Neural cell (in vitro differentiated cells): ENCODE measurements at regions not wholly inside any gene's neighbourhood (a gene's known extent, or its start where the extent isn't known, plus 50 kb on each side); places are given as distances from the start of the nearest gene placed in this dataset.
A peak's percentile ranks its signal among the peaks of the same experiment; 100 is the strongest.

Experiments used
- H2AFZ ChIP-seq: fragments of 200-600, 300-800 bp; sonication (generic), shearing (Covaris generic); 2 replicates; pipeline ENCODE4 v1.6.0; 2014; ENCODE audit warnings: low read depth, mild to moderate bottlenecking, antibody characterized with exemption, low read length, moderate library complexity
- H3F3A ChIP-seq: fragments of 200-600 bp; shearing (Covaris generic); 2 replicates; pipeline ENCODE4 v1.6.1; 2016; ENCODE audit warnings: mild to moderate bottlenecking, moderate library complexity, mixed read lengths, antibody characterized with exemption, low read length; ENCODE audit not compliant: insufficient read depth, poor library complexity, severe bottlenecking
- H3K27ac ChIP-seq: fragments of 200-600, 300-800 bp; sonication (generic), shearing (Covaris generic); 2 replicates; pipeline ENCODE4 v1.5.1; 2014; ENCODE audit warnings: mild to moderate bottlenecking, low read length, moderate library complexity
- H3K27me3 ChIP-seq: fragments of 300-800, 200-600 bp; sonication (generic), shearing (Covaris generic); 2 replicates; pipeline ENCODE4 v1.6.0; 2014; ENCODE audit warnings: mild to moderate bottlenecking, low read depth, low read length, moderate library complexity; ENCODE audit not compliant: insufficient read depth
- H3K36me3 ChIP-seq: fragments of 300-800, 200-600 bp; sonication (generic), shearing (Covaris generic); 2 replicates; pipeline ENCODE4 v1.5.1; 2014; ENCODE audit warnings: mild to moderate bottlenecking, antibody characterized with exemption, low read length, moderate library complexity; ENCODE audit not compliant: insufficient read depth
- H3K4me2 ChIP-seq: fragments of 300-800, 200-600 bp; sonication (generic), shearing (Covaris generic); 2 replicates; pipeline ENCODE4 v1.6.0; 2014; ENCODE audit warnings: mild to moderate bottlenecking, low read length
- H3K4me3 ChIP-seq: fragments of 300-800, 200-600 bp; sonication (generic), shearing (Covaris generic); 2 replicates; pipeline ENCODE4 v1.5.1; 2014; ENCODE audit warnings: mild to moderate bottlenecking, low read length, moderate library complexity
- H3K79me2 ChIP-seq: fragments of 200-600 bp; shearing (Covaris generic); replicated peaks from 2 replicates; pipeline ENCODE4 v1.6.0; 2014; ENCODE audit warnings: mild to moderate bottlenecking, low read length, moderate library complexity; ENCODE audit not compliant: insufficient read depth
- H3K9ac ChIP-seq: fragments of 300-800, 200-600 bp; sonication (generic), shearing (Covaris generic); 2 replicates; pipeline ENCODE4 v1.6.1; 2016; ENCODE audit warnings: mild to moderate bottlenecking, low read length, mixed read lengths
- H3K9me2 ChIP-seq: fragments of 200-600 bp; shearing (Covaris generic); 2 replicates; pipeline ENCODE4 v1.6.1; 2016; ENCODE audit warnings: mild to moderate bottlenecking, low read length, mixed read lengths; ENCODE audit not compliant: insufficient read depth
- H3K9me3 ChIP-seq: fragments of 200-600, 300-800 bp; sonication (generic), shearing (Covaris generic); 2 replicates; pipeline ENCODE4 v1.6.1; 2016; ENCODE audit warnings: mild to moderate bottlenecking, mixed run types, low read length, moderate library complexity, mixed read lengths
- H4K20me1 ChIP-seq: fragments of 200-600 bp; shearing (Covaris generic); 2 replicates; pipeline ENCODE4 v1.6.1; 2016; ENCODE audit warnings: mild to moderate bottlenecking, mixed run types; ENCODE audit not compliant: insufficient read depth
- EP300 ChIP-seq: fragments of 450-650 bp; conservative IDR thresholded peaks from 2 replicates; pipeline ENCODE4 v1.6.1; 2014; ENCODE audit warnings: antibody characterized with exemption, mild to moderate bottlenecking, moderate library complexity; ENCODE audit not compliant: poor library complexity, severe bottlenecking
- MXI1 ChIP-seq: fragments of 450-650 bp; conservative IDR thresholded peaks from 2 replicates; pipeline ENCODE4 v1.6.1; 2014; ENCODE audit warnings: antibody characterized with exemption, mild to moderate bottlenecking; ENCODE audit not compliant: poor library complexity, severe bottlenecking
- RAD21 ChIP-seq: fragments of 450-650 bp; conservative IDR thresholded peaks from 2 replicates; pipeline ENCODE4 v1.6.1; 2014; ENCODE audit warnings: antibody characterized with exemption, mild to moderate bottlenecking, moderate library complexity
- SMC3 ChIP-seq: fragments of 450-650 bp; conservative IDR thresholded peaks from 2 replicates; pipeline ENCODE4 v1.6.1; 2014; ENCODE audit warnings: antibody characterized with exemption, mild to moderate bottlenecking, moderate library complexity; ENCODE audit not compliant: poor library complexity
- TAF1 ChIP-seq: IDR thresholded peaks from 2 replicates; pipeline ENCODE4 v1.6.1; 2012; ENCODE audit warnings: low read depth
- TF ChIP-seq, protein P1 (sequence below): fragments of 450-650 bp; IDR thresholded peaks from 2 replicates; pipeline ENCODE4 v1.5.1; 2014; ENCODE audit warnings: antibody characterized with exemption, mild to moderate bottlenecking, moderate library complexity; ENCODE audit not compliant: poor library complexity, severe bottlenecking
- TF ChIP-seq, protein P2 (sequence below): IDR thresholded peaks from 2 replicates; pipeline ENCODE4 v1.6.1; 2012; ENCODE audit warnings: borderline replicate concordance

DNA sequence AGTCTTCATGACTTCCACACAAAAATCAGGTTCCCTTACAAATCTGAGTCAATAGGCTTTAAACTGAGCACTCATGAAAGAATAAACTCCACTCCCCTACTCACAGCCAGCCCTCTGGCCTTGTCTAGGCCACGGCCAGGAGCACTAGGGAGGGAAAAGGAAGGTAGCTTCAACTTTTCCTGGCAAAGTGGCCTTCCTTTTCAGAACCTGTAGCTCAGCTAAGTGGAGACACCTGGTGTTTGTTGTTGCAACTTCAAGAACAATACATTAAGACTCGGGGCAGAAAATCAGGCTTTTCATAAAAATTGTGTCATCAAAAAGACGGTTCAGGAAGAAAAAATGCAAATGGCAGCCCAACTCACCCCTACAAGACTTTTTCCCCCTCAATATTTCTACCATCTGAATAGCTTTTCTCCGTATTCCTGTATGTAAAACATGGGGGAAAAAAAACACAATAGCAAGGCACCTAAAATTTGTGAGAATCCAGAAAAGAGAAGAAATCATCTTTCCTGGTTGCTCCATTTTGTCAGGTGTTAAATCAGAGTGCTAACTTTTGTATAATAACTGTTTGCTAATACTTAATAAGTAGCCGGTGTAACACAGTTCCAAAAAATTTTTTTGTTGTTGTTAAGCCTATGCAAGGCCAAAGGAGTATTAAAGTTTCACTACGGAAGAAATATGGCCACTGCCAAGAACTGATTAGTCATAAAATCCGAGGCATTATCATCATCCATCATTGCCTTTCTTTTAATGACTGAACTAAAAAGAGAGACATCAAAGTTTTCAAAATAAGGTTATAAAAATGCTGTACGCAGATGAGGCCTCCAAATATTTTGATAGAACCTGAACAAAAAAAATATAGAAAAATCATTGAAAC lies 66.2 kb upstream of the ARID5B start:
- H2AFZ ChIP-seq, result no peak overlapping the region
- no peak overlapping the region for H3K4me3 ChIP-seq
- H3K4me2 ChIP-seq, result no peak overlapping the region
- H3K27me3 ChIP-seq, result no peaks in the 10 kb centered on the region
- H3K9me3 ChIP-seq, result no peaks in the 10 kb centered on the region
- no peaks in the 10 kb centered on the region for H4K20me1 ChIP-seq
- TF ChIP-seq RAD21 (peak; percentile 64), EP300 (no peak), SMC3 (peak; percentile 70)
- TF ChIP-seq, protein P1, sequence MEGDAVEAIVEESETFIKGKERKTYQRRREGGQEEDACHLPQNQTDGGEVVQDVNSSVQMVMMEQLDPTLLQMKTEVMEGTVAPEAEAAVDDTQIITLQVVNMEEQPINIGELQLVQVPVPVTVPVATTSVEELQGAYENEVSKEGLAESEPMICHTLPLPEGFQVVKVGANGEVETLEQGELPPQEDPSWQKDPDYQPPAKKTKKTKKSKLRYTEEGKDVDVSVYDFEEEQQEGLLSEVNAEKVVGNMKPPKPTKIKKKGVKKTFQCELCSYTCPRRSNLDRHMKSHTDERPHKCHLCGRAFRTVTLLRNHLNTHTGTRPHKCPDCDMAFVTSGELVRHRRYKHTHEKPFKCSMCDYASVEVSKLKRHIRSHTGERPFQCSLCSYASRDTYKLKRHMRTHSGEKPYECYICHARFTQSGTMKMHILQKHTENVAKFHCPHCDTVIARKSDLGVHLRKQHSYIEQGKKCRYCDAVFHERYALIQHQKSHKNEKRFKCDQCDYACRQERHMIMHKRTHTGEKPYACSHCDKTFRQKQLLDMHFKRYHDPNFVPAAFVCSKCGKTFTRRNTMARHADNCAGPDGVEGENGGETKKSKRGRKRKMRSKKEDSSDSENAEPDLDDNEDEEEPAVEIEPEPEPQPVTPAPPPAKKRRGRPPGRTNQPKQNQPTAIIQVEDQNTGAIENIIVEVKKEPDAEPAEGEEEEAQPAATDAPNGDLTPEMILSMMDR, result peak; percentile 59
- TF ChIP-seq, protein P2, sequence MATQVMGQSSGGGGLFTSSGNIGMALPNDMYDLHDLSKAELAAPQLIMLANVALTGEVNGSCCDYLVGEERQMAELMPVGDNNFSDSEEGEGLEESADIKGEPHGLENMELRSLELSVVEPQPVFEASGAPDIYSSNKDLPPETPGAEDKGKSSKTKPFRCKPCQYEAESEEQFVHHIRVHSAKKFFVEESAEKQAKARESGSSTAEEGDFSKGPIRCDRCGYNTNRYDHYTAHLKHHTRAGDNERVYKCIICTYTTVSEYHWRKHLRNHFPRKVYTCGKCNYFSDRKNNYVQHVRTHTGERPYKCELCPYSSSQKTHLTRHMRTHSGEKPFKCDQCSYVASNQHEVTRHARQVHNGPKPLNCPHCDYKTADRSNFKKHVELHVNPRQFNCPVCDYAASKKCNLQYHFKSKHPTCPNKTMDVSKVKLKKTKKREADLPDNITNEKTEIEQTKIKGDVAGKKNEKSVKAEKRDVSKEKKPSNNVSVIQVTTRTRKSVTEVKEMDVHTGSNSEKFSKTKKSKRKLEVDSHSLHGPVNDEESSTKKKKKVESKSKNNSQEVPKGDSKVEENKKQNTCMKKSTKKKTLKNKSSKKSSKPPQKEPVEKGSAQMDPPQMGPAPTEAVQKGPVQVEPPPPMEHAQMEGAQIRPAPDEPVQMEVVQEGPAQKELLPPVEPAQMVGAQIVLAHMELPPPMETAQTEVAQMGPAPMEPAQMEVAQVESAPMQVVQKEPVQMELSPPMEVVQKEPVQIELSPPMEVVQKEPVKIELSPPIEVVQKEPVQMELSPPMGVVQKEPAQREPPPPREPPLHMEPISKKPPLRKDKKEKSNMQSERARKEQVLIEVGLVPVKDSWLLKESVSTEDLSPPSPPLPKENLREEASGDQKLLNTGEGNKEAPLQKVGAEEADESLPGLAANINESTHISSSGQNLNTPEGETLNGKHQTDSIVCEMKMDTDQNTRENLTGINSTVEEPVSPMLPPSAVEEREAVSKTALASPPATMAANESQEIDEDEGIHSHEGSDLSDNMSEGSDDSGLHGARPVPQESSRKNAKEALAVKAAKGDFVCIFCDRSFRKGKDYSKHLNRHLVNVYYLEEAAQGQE, result no peak
- H3K36me3 ChIP-seq, result no peaks in the 10 kb centered on the region
- H3K79me2 ChIP-seq, result no peaks in the 10 kb centered on the region
- no peaks in the 10 kb centered on the region for H3F3A ChIP-seq
- no peak overlapping the region for H3K9ac ChIP-seq
- no peaks in the 10 kb centered on the region for H3K9me2 ChIP-seq
- no peak overlapping the region for H3K27ac ChIP-seq

GRCh38 chr10:61835946-61836887 lies 65.3 kb upstream of the ARID5B start:
- TF ChIP-seq TAF1 (no peak), MXI1 (no peak)
- TF ChIP-seq, protein P2, result no peak
- Histone ChIP-seq H3K36me3 (no peaks in the 10 kb centered on the region), H3K9ac (no peak overlapping the region), H2AFZ (no peak overlapping the region), H3K4me2 (no peak overlapping the region), H3F3A (no peaks in the 10 kb centered on the region), H3K9me2 (no peaks in the 10 kb centered on the region), H3K27ac (no peak overlapping the region), H3K79me2 (no peaks in the 10 kb centered on the region), H3K27me3 (no peaks in the 10 kb centered on the region), H3K9me3 (no peaks in the 10 kb centered on the region), H4K20me1 (no peaks in the 10 kb centered on the region), H3K4me3 (no peak overlapping the region)
